GM19395 (cell line): ENCODE measurements at regions not wholly inside any gene's neighbourhood (a gene's known extent, or its start where the extent isn't known, plus 50 kb on each side); places are given as distances from the start of the nearest gene placed in this dataset.

Experiments used
- ATAC-seq: cut with Tn5 transposase; IDR thresholded peaks from one replicate; pipeline ENCODE4 v1.9.1; 2021; ENCODE audit warnings: mild to moderate bottlenecking, moderate library complexity; ENCODE audit not compliant: unreplicated experiment

- ATAC-seq: no peak
These were observed 376.1 kb upstream of the OPRM1 start for GRCh38 chr6:153662982-153663381.

DNA sequence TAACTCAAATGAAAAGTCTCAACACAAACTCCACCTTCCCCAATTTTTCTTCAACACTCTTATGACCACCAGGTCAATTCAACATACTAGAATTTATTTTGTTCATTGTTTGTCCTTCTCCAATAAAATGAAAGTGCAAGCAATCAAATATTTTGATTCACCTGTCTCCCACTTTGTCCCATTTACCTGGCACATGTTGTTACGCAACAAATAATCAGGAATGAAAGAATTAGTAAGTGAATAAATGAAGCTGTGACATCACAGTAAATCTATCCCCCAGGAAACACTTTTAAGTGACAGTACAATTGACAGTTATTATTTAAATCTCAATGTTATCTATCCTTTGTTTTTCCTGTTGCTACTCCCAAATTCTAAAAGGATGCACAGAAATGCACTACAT, 393.7 kb upstream of the OPRM1 start:
- no peak for ATAC-seq

- no peak for ATAC-seq
These were observed 395.0 kb upstream of the OPRM1 start for GRCh38 chr6:153644000-153644399.

GRCh38 chr6:153634416-153634815, 404.6 kb upstream of the OPRM1 start:
- no peak for ATAC-seq

DNA sequence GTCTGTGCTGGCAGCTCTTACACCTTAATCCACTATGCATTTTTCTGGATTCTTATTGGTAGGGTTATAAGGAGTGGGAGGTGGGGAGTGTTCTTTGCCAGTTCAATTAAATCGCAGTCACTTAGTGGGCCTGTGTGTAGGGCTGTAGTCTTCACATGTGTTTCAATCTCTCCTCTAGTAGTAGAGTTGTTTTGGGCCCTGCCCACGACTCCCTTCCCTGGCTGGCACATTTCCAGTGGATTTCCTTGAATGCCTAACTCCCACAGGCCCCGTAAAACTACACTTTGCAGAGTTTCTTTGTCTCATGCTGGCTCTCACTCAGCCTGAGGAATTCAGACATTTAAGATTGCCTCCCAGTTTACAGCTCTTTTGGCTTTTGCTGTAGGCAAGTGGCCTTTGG, 414.0 kb upstream of the OPRM1 start:
- ATAC-seq: no peak

GRCh38 chr6:153624528-153624927, 414.5 kb upstream of the OPRM1 start:
- no peak for ATAC-seq

DNA sequence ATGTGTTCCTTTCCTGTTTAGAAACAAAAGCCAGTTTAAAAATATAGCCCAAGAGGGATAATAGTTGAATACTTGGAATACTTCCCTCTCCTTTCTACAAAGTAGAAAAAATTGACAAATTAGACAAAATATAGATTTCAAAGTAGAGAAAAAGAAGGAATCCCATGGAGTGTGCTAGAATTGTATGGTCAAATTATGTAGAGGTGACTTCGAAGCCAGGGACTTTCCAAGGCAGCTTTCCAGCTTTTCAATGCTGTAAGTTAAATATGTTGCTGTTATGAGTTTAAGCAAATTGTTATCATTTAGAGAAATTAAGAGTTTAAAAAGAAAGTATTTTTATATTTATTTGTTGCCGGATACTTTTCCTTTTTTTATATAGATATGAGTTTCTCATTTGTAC, 415.5 kb upstream of the OPRM1 start:
- no peak for ATAC-seq

GRCh38 chr6:153621491-153621890, 417.5 kb upstream of the OPRM1 start:
- no peak for ATAC-seq

GRCh38 chr6:153621070-153621469, 418.0 kb upstream of the OPRM1 start:
- no peak for ATAC-seq

DNA sequence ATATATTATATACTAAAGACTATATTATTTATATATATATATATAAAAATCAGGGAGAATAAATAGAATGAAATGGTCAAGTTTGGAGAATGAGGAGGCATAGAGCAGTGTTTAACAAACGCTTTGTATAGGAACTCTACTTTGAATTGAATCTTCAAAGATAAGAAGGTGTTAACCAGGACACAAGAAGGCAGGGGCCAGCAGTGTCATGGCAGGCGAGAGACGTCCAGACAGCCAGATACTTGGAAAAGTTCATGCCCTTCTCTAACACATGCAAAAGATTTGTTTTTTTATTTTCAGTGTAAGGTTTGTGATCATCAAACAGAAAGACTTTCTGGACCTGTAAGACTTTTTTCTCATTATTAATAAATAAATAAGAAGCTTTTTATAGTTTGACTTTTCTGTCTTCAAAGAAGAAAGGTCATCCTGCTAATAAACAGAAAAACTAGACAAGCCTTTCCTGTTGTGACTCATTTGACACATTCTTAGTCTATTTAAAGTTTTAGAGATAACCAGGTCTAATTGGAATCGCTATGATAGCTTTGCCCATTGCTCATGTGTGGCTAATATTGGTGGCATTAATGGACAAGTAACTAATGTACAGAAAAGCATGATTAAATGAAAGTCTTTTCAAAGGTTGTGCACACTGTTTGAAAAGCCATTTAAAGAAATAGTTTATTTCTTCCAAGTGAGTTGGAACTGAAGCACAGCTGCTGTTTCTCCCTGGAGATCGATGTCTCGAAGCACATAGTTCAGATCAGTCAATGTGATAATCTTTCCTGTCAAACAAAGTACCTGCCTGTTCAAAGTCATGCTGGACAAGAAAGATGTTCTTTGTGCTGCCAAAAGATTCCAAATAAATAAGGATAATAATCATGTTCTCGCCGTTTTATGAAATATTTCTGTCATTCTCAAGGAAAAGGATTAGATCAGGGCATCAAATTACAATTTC, 420.4 kb upstream of the OPRM1 start:
- ATAC-seq: no peak

DNA sequence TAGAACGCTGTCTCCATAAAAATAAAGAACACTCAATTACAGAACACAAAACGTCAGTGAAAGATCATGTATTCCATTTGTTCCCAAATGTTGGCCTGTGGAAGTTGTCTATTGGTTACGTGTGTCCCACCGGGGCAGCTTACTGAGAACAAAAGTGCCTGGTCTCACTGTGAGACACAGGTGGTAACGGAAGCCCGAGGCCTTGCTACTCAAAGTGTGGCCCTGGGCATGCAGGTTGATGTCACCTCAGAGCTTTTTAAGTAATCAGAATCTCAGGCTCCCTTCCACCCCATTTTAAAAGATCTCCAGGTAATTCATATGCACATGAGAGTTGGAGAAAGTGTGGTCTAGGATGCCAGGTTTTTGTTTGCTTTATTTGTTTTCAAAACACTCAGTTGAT, 422.5 kb upstream of the OPRM1 start:
- no peak for ATAC-seq

DNA sequence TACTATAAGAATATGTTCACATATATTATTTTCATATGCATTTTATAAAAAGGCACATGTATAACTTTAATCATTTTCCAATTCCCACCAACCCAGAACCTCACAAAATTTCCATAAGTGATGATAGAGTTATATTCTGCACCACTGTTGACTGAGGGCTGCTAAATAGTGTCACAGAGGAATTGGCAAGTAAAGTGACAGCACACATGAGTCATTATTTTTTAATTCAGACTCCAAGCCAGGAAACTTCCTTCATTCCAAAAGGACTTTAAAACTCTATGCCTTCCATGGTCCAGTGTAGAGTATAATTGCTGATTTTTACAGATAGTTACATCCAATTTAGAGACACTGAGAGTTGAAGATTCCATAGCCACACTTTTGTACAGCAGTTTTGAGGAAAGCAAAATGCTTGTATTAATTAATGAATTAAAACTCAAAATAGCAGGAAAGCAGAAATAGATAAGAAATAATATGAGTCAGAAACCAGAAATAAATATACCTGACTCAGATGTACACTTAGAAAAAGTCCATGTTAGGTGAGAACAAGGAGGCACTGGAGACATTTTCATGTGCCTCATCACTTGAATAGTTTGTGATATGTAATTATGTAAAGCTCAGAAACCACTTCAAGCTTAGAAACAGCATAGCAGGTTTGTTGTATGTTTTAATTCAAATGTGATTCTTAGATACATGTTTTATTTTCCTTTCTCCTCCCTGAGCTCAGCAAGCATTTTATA, 425.2 kb upstream of the OPRM1 start:
- ATAC-seq: no peak

DNA sequence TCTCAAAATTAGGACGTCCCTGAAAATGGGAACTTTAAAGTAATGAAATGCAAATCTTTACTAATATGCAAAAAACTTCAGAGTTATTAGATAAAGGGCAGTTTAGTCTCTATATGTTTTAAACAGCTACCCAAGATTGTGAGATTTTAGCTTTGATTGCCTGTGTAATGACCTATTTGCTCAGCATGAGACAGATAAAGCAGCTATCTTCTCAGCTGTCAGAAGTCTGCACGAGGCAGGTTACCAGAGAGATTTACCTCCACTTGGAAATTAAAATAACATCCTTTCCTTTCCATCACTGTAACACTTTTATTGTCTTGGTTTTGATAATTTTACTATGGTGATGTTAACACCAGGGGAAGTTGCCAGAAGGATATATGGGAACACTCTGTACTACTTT, 436.6 kb upstream of the OPRM1 start:
- no peak for ATAC-seq

GRCh38 chr6:153599901-153600300, 439.1 kb upstream of the OPRM1 start:
- ATAC-seq: no peak

GRCh38 chr6:153595903-153596302, 443.1 kb upstream of the OPRM1 start:
- no peak for ATAC-seq

DNA sequence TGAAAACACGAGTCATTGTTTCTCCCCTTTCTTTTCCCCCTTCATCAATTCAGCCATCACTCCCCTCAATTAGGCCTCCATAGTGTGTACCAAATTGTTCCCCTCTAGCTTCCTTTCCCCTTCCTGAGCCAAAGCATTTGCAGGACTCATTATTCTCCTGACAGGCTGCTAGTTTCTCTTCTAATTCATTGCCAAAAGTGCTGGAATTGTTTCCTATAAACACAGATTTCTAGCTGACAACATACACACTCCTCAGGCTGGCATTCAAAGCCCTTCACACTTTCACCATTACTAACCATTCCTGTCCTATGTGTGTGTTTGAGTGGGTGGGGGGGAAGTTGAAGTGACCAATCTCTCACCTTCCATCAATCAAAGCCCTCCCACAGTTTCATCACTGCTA, 444.2 kb upstream of the OPRM1 start:
- ATAC-seq: no peak

DNA sequence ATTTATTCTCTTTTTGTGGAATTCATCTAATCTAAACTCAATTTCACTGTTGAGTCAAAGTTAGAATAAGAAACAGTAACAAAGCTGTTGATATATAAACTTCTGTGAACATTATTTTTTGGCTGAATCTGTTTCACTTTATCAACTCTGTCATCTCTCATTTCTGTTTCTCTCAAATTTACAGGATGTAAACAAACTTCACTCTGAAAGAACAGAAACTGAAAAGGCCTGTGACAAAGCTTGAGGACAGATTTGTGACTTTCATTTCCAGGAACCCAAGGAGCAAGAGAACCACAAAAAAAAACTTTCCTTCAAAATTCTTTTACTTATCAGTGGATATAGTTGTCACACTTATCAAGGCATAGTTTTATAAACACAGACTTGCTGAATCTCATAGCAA, 447.9 kb upstream of the OPRM1 start:
- peak; percentile 79 for ATAC-seq

- ATAC-seq: no peak
These were observed 448.6 kb upstream of the OPRM1 start for GRCh38 chr6:153590411-153590810.

DNA sequence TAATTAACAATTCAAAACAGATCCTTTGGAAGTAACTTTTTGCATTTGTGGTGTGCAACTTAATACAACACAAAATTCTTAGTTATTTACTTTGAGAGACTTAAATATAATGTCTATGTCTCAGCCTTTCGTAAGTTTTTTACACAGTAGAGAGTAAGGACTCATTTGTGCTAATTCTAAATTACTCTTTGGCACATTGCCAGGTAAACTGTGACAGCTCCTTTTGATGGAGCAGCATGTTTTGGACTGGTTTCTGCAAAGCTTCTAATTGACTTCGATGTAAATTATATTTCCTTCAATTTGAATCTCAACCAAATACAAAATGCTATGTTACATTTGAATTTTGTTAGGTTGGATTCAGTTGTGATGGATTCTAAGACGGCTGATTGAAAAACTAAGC, 450.7 kb upstream of the OPRM1 start:
- no peak for ATAC-seq

GRCh38 chr6:153583685-153584084, 452.6 kb upstream of the RGS17 start:
- no peak for ATAC-seq

DNA sequence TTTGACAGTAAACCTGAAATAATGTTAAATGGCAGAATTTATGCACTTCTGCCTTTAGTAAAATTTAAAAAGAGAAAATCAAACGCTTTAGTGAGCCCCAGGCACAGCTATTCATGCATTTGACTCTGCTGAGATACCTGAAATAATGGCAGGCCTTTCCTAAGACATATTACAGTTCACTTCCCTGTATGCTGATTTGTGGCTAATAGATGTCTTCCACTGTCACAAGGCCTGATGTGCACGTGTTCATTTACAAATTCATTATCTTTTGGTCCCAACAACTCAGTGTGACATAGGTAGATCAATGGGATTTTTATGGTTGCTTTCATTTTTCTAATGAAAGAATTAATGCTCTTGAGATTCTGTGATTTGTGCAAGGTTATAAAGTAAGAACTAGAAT, 449.7 kb upstream of the RGS17 start:
- ATAC-seq: no peak

- no peak for ATAC-seq
These were observed 444.4 kb upstream of the RGS17 start for GRCh38 chr6:153575528-153575927.
